ENCODE measurements at regions not wholly inside any gene's neighbourhood (a gene's known extent, or its start where the extent isn't known, plus 50 kb on each side); places are given as distances from the start of the nearest gene placed in this dataset.

GRCh38 chr6:25014369-25014768, 78.6 kb upstream of the RIPOR2 start:
- TF ChIP-seq, protein P1, sequence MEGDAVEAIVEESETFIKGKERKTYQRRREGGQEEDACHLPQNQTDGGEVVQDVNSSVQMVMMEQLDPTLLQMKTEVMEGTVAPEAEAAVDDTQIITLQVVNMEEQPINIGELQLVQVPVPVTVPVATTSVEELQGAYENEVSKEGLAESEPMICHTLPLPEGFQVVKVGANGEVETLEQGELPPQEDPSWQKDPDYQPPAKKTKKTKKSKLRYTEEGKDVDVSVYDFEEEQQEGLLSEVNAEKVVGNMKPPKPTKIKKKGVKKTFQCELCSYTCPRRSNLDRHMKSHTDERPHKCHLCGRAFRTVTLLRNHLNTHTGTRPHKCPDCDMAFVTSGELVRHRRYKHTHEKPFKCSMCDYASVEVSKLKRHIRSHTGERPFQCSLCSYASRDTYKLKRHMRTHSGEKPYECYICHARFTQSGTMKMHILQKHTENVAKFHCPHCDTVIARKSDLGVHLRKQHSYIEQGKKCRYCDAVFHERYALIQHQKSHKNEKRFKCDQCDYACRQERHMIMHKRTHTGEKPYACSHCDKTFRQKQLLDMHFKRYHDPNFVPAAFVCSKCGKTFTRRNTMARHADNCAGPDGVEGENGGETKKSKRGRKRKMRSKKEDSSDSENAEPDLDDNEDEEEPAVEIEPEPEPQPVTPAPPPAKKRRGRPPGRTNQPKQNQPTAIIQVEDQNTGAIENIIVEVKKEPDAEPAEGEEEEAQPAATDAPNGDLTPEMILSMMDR (IDR thresholded peaks at IDR 0.05; ENCODE audit: borderline replicate concordance, extremely low read depth, low read length, poor library complexity, severe bottlenecking) = no peak
- no peak for TF ChIP-seq EZH2 (IDR thresholded peaks at IDR 0.05; ENCODE audit: borderline replicate concordance, low read depth, low read length, severe bottlenecking)

All from DND-41 (cell line).